ENCODE measurements at regions not wholly inside any gene's neighbourhood (a gene's known extent, or its start where the extent isn't known, plus 50 kb on each side); places are given as distances from the start of the nearest gene placed in this dataset.

- no peak for TF ChIP-seq CTCF (conservative IDR thresholded peaks at IDR 0.05; ENCODE audit: low read depth, low read length)
- no peak overlapping the region for H3K4me3 ChIP-seq (ENCODE audit: low read length)
- DNase-seq (ENCODE audit: low read depth), result no peak
Measured at GRCh38 chr13:75165543-75166230, 316.3 kb downstream of the TBC1D4 start.

- no peak overlapping the region for H3K4me3 ChIP-seq (ENCODE audit: low read length)
- TF ChIP-seq CTCF (conservative IDR thresholded peaks at IDR 0.05; ENCODE audit: low read depth, low read length), result no peak
Measured at GRCh38 chr13:75161804-75162203, 320.2 kb downstream of the TBC1D4 start.

GRCh38 chr13:75160984-75161383 lies 321.0 kb downstream of the TBC1D4 start:
- no peak for TF ChIP-seq CTCF (conservative IDR thresholded peaks at IDR 0.05; ENCODE audit: low read depth, low read length)
- no peak for DNase-seq (ENCODE audit: low read depth)
- no peak overlapping the region for H3K4me3 ChIP-seq (ENCODE audit: low read length)

More at GRCh38 chr13:75161804-75162203, 320.2 kb downstream of the TBC1D4 start:
- DNase-seq (ENCODE audit: low read depth), result no peak

GRCh38 chr13:75154331-75154730 lies 327.6 kb downstream of the TBC1D4 start:
- H3K4me3 ChIP-seq (ENCODE audit: low read length), result no peak overlapping the region
- TF ChIP-seq CTCF (conservative IDR thresholded peaks at IDR 0.05; ENCODE audit: low read depth, low read length), result no peak
- DNase-seq (ENCODE audit: low read depth), result no peak

- DNase-seq (ENCODE audit: low read depth), result no peak
- TF ChIP-seq CTCF (conservative IDR thresholded peaks at IDR 0.05; ENCODE audit: low read depth, low read length), result no peak
- H3K4me3 ChIP-seq (ENCODE audit: low read length), result no peak overlapping the region
Measured at GRCh38 chr13:75153834-75154233, 328.1 kb downstream of the TBC1D4 start.

GRCh38 chr13:75153386-75153785 lies 328.6 kb downstream of the TBC1D4 start:
- no peak overlapping the region for H3K4me3 ChIP-seq (ENCODE audit: low read length)
- no peak for TF ChIP-seq CTCF (conservative IDR thresholded peaks at IDR 0.05; ENCODE audit: low read depth, low read length)
- no peak for DNase-seq (ENCODE audit: low read depth)

GRCh38 chr13:75151081-75151643 lies 330.8 kb downstream of the TBC1D4 start:
- no peak for TF ChIP-seq CTCF (conservative IDR thresholded peaks at IDR 0.05; ENCODE audit: low read depth, low read length)
- H3K4me3 ChIP-seq (ENCODE audit: low read length), result no peak overlapping the region
- DNase-seq (ENCODE audit: low read depth), result peak; percentile 33

All from retinal pigment epithelial cell (primary cell).